GM12878 (cell line): ENCODE measurements at regions not wholly inside any gene's neighbourhood (a gene's known extent, or its start where the extent isn't known, plus 50 kb on each side); places are given as distances from the start of the nearest gene placed in this dataset.

Source experiments
- ATF7 ChIP-seq: fragments of 450-650 bp; IDR thresholded peaks from 2 replicates; pipeline ENCODE4 v1.6.1; 2016; ENCODE audit warnings: low read depth, mild to moderate bottlenecking
- BACH1 ChIP-seq: fragments of 450-650 bp; IDR thresholded peaks from 2 replicates; pipeline ENCODE4 v1.6.1; 2017; ENCODE audit warnings: mild to moderate bottlenecking, borderline replicate concordance
- CREB1 ChIP-seq: IDR thresholded peaks from 2 replicates; pipeline ENCODE4 v1.6.1; 2012; ENCODE audit warnings: low read depth, mild to moderate bottlenecking, inconsistent platforms
- CUX1 ChIP-seq: IDR thresholded peaks from 2 replicates; pipeline ENCODE4 v1.6.1; 2012; ENCODE audit warnings: improper control_type of control experiment, low read depth, low read length; ENCODE audit not compliant: insufficient replicate concordance
- EGR1 ChIP-seq, 2 experiments: IDR thresholded peaks; 1 replicate in 1 of 2; 2 replicates in 1 of 2; pipeline ENCODE4 v1.6.1; 2011 to 2012; ENCODE audit warnings: low read depth in 2 of 2, low read length in 2 of 2, borderline replicate concordance in 1 of 2, mild to moderate bottlenecking in 1 of 2, moderate library complexity in 1 of 2
- ELK1 ChIP-seq: IDR thresholded peaks from 2 replicates; pipeline ENCODE4 v1.6.1; 2012; ENCODE audit warnings: low read depth, low read length, improper control_type of control experiment
- EZH2 ChIP-seq: IDR thresholded peaks from 2 replicates; pipeline ENCODE4 v1.6.1; 2012; ENCODE audit warnings: low read depth, mild to moderate bottlenecking, control low read depth, inconsistent platforms, low read length, borderline replicate concordance; ENCODE audit not compliant: control insufficient read depth
- IRF4 ChIP-seq: IDR thresholded peaks from 2 replicates; pipeline ENCODE4 v1.6.1; 2011; ENCODE audit warnings: low read depth, low read length
- KAT2A ChIP-seq: conservative IDR thresholded peaks from 2 replicates; pipeline ENCODE4 v1.6.1; 2011; ENCODE audit warnings: low read depth, low read length; ENCODE audit not compliant: control insufficient read depth
- RAD21 ChIP-seq: IDR thresholded peaks from 2 replicates; pipeline ENCODE4 v1.6.1; 2011; ENCODE audit warnings: mild to moderate bottlenecking, low read depth, low read length, moderate library complexity; ENCODE audit not compliant: insufficient read depth
- RUNX3 ChIP-seq: IDR thresholded peaks from 2 replicates; pipeline ENCODE4 v1.6.1; 2012; ENCODE audit warnings: low read length, inconsistent platforms
- SIN3A ChIP-seq: IDR thresholded peaks from 2 replicates; pipeline ENCODE4 v1.6.1; 2012; ENCODE audit warnings: low read depth, low read length, improper control_type of control experiment
- SMC3 ChIP-seq: IDR thresholded peaks from 2 replicates; pipeline ENCODE4 v1.6.1; 2011; ENCODE audit warnings: low read length, improper control_type of control experiment, borderline replicate concordance
- SREBF1 ChIP-seq: IDR thresholded peaks from 2 replicates; pipeline ENCODE4 v1.6.1; 2012; ENCODE audit warnings: mild to moderate bottlenecking, low read length
- ZBTB11 ChIP-seq: fragments of 450-650 bp; formaldehyde crosslinking; IDR thresholded peaks from 2 replicates; pipeline ENCODE4 v1.5.0; 2022; ENCODE audit warnings: mild to moderate bottlenecking, missing genetic modification characterization
- ZNF687 ChIP-seq: fragments of 450-650 bp; IDR thresholded peaks from 2 replicates; pipeline ENCODE4 v1.6.1; 2017; ENCODE audit warnings: mild to moderate bottlenecking, moderate library complexity

GRCh38 chr5:42889311-42889933 lies 77.7 kb upstream of the SELENOP start (continued):
- TF ChIP-seq CUX1 (no peak), RAD21 (peak; percentile 96), SMC3 (peak; percentile 64; the same call in 1 of the 2 replicates), EZH2 (no peak), KAT2A (no peak), BACH1 (no peak), ELK1 (no peak), SREBF1 (no peak), CREB1 (no peak), SIN3A (no peak), RUNX3 (no peak), IRF4 (no peak), ATF7 (no peak), ZBTB11 (CRISPR knock-in tag) (no peak), EGR1 (IDR thresholded peaks at IDR 0.05; ENCODE audit: borderline replicate concordance in 1 of 2, low read depth in 2 of 2, low read length in 2 of 2) (no peak), ZNF687 (no peak)
